AG04449 (cell line): ENCODE measurements at regions not wholly inside any gene's neighbourhood (a gene's known extent, or its start where the extent isn't known, plus 50 kb on each side); places are given as distances from the start of the nearest gene placed in this dataset.

ENCODE experiments used
- CTCF ChIA-PET: fragments of 350-600 bp; formaldehyde crosslinking; extraction: SDS; loops from one replicate; lab custom pipeline; 2021; ENCODE audit warnings: antibody characterized with exemption; lab: Yijun Ruan, JAX
- POLR2A ChIA-PET: fragments of 400-600, 350-600 bp; formaldehyde crosslinking; extraction: SDS; loops from one replicate; lab custom pipeline; 2020; ENCODE audit warnings: antibody characterized with exemption, inconsistent platforms; lab: Yijun Ruan, JAX
- DNase-seq: peaks from one replicate; pipeline ENCODE4 v3.0.0-alpha.2; 2010; ENCODE audit warnings: low read depth, low spot score
- H3K4me3 ChIP-seq: 2 replicates; pipeline ENCODE4 v1.5.1; 2011; ENCODE audit warnings: low read depth, mild to moderate bottlenecking, control low read depth, low read length
- CTCF ChIP-seq: IDR thresholded peaks from one replicate; pipeline ENCODE4 v1.5.1; 2011; ENCODE audit warnings: mild to moderate bottlenecking, moderate library complexity, low read length, control low read depth, inconsistent platforms; ENCODE audit not compliant: insufficient read depth; ENCODE audit errors: missing control alignments

- ChIA-PET POLR2A (no interaction called here), CTCF (no interaction called here)
- DNase-seq: no peak
- no peak overlapping the region for H3K4me3 ChIP-seq
- no peak for TF ChIP-seq CTCF
Observed at GRCh38 chr22:25492841-25493734, 71.4 kb upstream of the GRK3 start.

DNA sequence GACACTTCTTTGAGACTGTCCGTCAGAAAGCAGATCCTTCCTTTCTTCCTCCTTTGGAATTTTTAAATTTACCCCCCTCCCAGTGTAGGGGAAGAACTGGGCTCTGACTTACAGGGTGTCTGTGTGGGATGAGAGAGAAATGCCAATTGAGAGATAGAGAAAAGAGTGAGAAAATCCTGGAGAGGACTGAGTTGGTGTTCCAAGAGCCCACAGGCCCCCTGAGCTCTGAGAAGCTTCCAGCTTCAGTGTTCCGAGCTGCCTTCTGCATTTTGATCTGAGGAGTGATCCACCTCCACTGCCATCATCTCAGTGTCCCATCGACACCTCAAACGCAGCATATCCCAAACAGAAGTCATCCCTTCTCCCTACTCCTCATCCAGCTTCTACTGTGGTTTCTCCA, 70.7 kb upstream of the GRK3 start:
- ChIA-PET CTCF (no interaction called here), POLR2A (no interaction called here)
- DNase-seq: no peak
- no peak overlapping the region for H3K4me3 ChIP-seq
- no peak for TF ChIP-seq CTCF

- DNase-seq: no peak
- H3K4me3 ChIP-seq: no peak overlapping the region
- CTCF ChIA-PET: no interaction called here
- POLR2A ChIA-PET: no interaction called here
- no peak for TF ChIP-seq CTCF
Observed at GRCh38 chr22:25494774-25495173, 69.7 kb upstream of the GRK3 start.

GRCh38 chr22:25495285-25495684, 69.2 kb upstream of the GRK3 start:
- DNase-seq: no peak
- no peak overlapping the region for H3K4me3 ChIP-seq
- POLR2A ChIA-PET: no interaction called here
- CTCF ChIA-PET: no interaction called here
- TF ChIP-seq CTCF: no peak

DNA sequence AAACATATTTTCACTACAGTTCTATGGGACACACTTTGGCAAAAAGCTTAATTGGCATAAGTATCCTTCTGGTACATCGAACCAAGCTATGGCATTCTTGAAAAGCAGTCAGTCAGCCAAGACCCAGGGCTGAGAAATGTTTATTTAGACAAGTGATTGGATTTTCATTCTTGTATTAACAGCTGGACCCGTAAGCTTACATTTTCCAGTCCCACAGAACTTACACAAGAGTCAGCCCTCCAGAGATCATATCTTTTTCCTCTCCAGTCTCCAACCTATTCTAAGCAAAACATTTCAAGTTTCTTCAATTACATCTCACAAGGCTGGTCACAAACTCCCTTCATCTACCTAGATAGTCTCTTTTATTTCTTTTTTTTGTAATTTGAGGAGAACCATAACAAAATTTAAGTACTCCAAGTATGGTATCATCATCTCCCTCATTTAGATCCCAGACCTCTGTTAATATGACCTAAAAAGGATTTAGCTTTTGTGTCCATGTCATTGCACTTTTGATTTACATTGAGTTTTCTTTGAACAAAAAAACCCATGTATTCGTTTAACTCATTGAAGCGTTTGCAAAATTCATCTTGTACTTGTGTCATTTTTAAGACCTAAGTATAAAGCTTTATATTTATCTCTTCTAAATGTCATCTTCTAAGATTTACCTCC, 67.9 kb upstream of the GRK3 start:
- H3K4me3 ChIP-seq: no peak overlapping the region
- no peak for TF ChIP-seq CTCF
- DNase-seq: no peak
- CTCF ChIA-PET: no interaction called here
- POLR2A ChIA-PET: no interaction called here

DNA sequence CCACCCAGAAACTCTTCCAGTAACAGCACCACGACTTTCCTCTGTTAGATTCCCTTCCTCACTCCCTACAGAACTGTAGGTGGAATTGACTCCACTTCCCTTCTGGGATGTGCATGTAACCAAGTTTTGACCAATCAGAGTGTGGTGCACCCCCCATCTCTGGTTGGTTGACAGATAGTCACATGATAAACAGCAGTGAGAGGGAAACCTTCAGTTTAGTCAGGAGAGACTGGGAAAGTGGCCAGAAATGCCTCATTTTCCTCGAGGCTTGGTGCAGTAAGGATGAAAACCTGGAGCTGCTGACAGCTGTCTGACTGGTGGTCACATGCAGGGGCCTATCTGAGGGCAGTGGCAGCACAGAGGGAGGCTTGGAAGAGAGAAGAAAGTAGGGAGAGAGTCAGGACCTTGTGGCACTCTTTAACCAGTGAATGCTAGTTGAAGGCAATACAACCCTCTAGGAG, 67.3 kb upstream of the GRK3 start:
- H3K4me3 ChIP-seq: no peak overlapping the region
- ChIA-PET CTCF (no interaction called here), POLR2A (no interaction called here)
- TF ChIP-seq CTCF: no peak
- DNase-seq: no peak
